K562 (cell line): ENCODE measurements at regions not wholly inside any gene's neighbourhood (a gene's known extent, or its start where the extent isn't known, plus 50 kb on each side); places are given as distances from the start of the nearest gene placed in this dataset.
A peak's percentile ranks its signal among the peaks of the same experiment; 100 is the strongest.

ENCODE experiments used
- FIP1L1 ChIP-seq: fragments of 200-400 bp; formaldehyde crosslinking; IDR thresholded peaks from 2 replicates; pipeline ENCODE4 v1.6.1; 2018; ENCODE audit warnings: mild to moderate bottlenecking, low read depth, low read length; ENCODE audit not compliant: poor library complexity, severe bottlenecking
- FUS ChIP-seq: fragments of 200-400 bp; formaldehyde crosslinking; optimal IDR thresholded peaks from 2 replicates; pipeline ENCODE3; 2017; ENCODE audit warnings: low read depth, low read length
- HOXB6 ChIP-seq: fragments of 250-450 bp; sonication (Bioruptor Pico); IDR thresholded peaks from 2 replicates; pipeline ENCODE4 v1.5.1; 2022; ENCODE audit warnings: mild to moderate bottlenecking, borderline replicate concordance
- JUND ChIP-seq, 2 experiments: IDR thresholded peaks; 2 replicates in 1 of 2; 3 replicates in 1 of 2; pipeline ENCODE4 v1.6.1; 2011; ENCODE audit warnings: borderline replicate concordance in 2 of 2, low read depth in 2 of 2, low read length in 2 of 2, improper control_type of control experiment in 1 of 2, missing biosample characterization in 1 of 2, missing genetic modification characterization in 1 of 2, missing genetic modification reagents in 1 of 2
- MCM2 ChIP-seq: fragments of 450-650 bp; IDR thresholded peaks from 2 replicates; pipeline ENCODE4 v1.6.1; 2017; ENCODE audit warnings: low read depth, mild to moderate bottlenecking
- MIER1 ChIP-seq: fragments of 450-650 bp; IDR thresholded peaks from 2 replicates; pipeline ENCODE4 v1.6.1; 2016; ENCODE audit warnings: antibody characterized with exemption, mild to moderate bottlenecking, low read depth
- NCOA4 ChIP-seq: fragments of 450-650 bp; IDR thresholded peaks from 2 replicates; pipeline ENCODE4 v1.6.1; 2018; ENCODE audit warnings: mild to moderate bottlenecking; ENCODE audit not compliant: partially characterized antibody
- NFIC ChIP-seq: fragments of 450-650 bp; IDR thresholded peaks from 2 replicates; pipeline ENCODE4 v1.6.1; 2017; ENCODE audit warnings: mild to moderate bottlenecking, inconsistent platforms
- NONO ChIP-seq, 2 experiments: fragments of 200-400 bp in 1 of 2; fragments of 450-650 bp in 1 of 2; formaldehyde crosslinking in 1 of 2; IDR thresholded peaks; 2 replicates each; pipeline ENCODE4 v1.6.1; 2017; ENCODE audit warnings: low read depth in 2 of 2, mild to moderate bottlenecking in 2 of 2, moderate library complexity in 2 of 2, low read length in 1 of 2
- RBM17 ChIP-seq: fragments of 200-400 bp; formaldehyde crosslinking; IDR thresholded peaks from 2 replicates; pipeline ENCODE4 v1.6.1; 2017; ENCODE audit warnings: low read depth, mild to moderate bottlenecking, low read length, borderline replicate concordance
- SMARCB1 ChIP-seq: IDR thresholded peaks from 2 replicates; pipeline ENCODE4 v1.6.1; 2011; ENCODE audit warnings: improper control_type of control experiment, low read depth; ENCODE audit not compliant: insufficient read length
- THRAP3 ChIP-seq: fragments of 450-650 bp; IDR thresholded peaks from 2 replicates; pipeline ENCODE4 v1.6.1; 2016; ENCODE audit warnings: mild to moderate bottlenecking, inconsistent platforms, borderline replicate concordance
- TRIM25 ChIP-seq: fragments of 450-650 bp; IDR thresholded peaks from 2 replicates; pipeline ENCODE4 v1.7.0; 2016; ENCODE audit warnings: borderline replicate concordance
- ZKSCAN3 ChIP-seq: fragments of 250-450 bp; sonication (Bioruptor Pico); IDR thresholded peaks from 2 replicates; pipeline ENCODE4 v1.4.0; 2020
- ZNF121 ChIP-seq: sonication (generic); formaldehyde crosslinking; conservative IDR thresholded peaks from 2 replicates; pipeline ENCODE4 v1.8.0; 2022; ENCODE audit warnings: missing genetic modification reagents
- ZNF518B ChIP-seq: fragments of 250-450 bp; sonication (Bioruptor Pico); IDR thresholded peaks from 2 replicates; pipeline ENCODE4 v1.5.0; 2021; ENCODE audit warnings: mild to moderate bottlenecking, moderate library complexity
- TF ChIP-seq, protein P1 (sequence below): IDR thresholded peaks from 3 replicates; pipeline ENCODE4 v1.6.1; 2011; ENCODE audit warnings: borderline replicate concordance, mild to moderate bottlenecking; ENCODE audit not compliant: insufficient read length, insufficient read depth
- TF ChIP-seq, protein P2 (sequence below): fragments of 450-650 bp; formaldehyde crosslinking; IDR thresholded peaks from 2 replicates; pipeline ENCODE4 v1.4.0; 2020; ENCODE audit warnings: mild to moderate bottlenecking, mixed read lengths

DNA sequence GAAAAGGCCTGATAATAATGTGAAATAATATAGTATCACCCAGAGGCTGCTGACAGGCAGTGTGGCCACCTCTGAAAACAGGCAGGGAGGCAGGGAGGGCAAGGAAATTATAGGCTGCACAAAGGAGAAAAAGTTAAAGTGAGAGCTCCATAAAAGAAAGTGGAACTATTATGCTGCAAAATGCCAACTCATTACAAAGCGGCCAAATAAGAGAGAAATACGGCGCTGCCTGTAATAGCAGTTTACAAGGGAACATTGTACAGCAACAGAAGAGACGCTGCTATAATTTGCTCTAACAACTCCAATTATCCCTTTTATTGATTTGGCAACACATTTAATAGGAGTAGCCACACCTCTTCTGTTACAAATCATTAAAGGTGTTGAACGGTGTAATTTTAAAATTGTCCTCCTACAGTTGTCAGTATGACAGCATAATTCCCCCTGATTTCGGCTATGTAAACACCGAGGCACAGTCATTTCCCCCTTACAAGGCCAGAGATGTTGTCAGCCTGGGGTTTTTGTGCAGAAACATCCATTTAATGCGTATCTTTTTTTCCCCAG, 120.3 kb downstream of the MRM1 start (continued):
- TF ChIP-seq ZNF518B: no peak
- no peak for TF ChIP-seq NFIC
- no peak for TF ChIP-seq MIER1
- TF ChIP-seq TRIM25: peak; percentile 80; the same call in 1 of the 2 replicates
- TF ChIP-seq FUS: no peak
- TF ChIP-seq THRAP3: no peak
- no peak for TF ChIP-seq JUND (IDR thresholded peaks at IDR 0.05; ENCODE audit: borderline replicate concordance, low read depth, low read length)
- no peak; the same call in 2 of the 3 replicates for TF ChIP-seq JUND (tag; IDR thresholded peaks at IDR 0.05; ENCODE audit: borderline replicate concordance, low read depth, low read length)
- TF ChIP-seq, protein P1, sequence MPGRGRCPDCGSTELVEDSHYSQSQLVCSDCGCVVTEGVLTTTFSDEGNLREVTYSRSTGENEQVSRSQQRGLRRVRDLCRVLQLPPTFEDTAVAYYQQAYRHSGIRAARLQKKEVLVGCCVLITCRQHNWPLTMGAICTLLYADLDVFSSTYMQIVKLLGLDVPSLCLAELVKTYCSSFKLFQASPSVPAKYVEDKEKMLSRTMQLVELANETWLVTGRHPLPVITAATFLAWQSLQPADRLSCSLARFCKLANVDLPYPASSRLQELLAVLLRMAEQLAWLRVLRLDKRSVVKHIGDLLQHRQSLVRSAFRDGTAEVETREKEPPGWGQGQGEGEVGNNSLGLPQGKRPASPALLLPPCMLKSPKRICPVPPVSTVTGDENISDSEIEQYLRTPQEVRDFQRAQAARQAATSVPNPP: no peak
- no peak for TF ChIP-seq RBM17
- TF ChIP-seq ZNF121 (CRISPR knock-in tag): no peak
- TF ChIP-seq HOXB6: no peak
- TF ChIP-seq FIP1L1: no peak
- TF ChIP-seq, protein P2, sequence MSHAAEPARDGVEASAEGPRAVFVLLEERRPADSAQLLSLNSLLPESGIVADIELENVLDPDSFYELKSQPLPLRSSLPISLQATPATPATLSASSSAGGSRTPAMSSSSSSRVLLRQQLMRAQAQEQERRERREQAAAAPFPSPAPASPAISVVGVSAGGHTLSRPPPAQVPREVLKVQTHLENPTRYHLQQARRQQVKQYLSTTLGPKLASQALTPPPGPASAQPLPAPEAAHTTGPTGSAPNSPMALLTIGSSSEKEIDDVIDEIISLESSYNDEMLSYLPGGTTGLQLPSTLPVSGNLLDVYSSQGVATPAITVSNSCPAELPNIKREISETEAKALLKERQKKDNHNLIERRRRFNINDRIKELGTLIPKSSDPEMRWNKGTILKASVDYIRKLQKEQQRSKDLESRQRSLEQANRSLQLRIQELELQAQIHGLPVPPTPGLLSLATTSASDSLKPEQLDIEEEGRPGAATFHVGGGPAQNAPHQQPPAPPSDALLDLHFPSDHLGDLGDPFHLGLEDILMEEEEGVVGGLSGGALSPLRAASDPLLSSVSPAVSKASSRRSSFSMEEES (CRISPR knock-in tag): no peak
- TF ChIP-seq ZKSCAN3 (CRISPR knock-in tag): no peak
- no peak for TF ChIP-seq SMARCB1
- no peak for TF ChIP-seq MCM2
- TF ChIP-seq NONO (IDR thresholded peaks at IDR 0.05; ENCODE audit: low read depth in 2 of 2, low read length in 1 of 2): no peak
- no peak for TF ChIP-seq NCOA4
